ENCODE measurements at regions not wholly inside any gene's neighbourhood (a gene's known extent, or its start where the extent isn't known, plus 50 kb on each side); places are given as distances from the start of the nearest gene placed in this dataset.

- no peak overlapping the region for H3K56ac ChIP-seq (replicated peaks; ENCODE audit: insufficient read length, low read depth, low read length)
- peaks cover 0 to 4% of the 10 kb centered on the region in 2 experiments; a peak in 1 of 4 replicates for H3K79me2 ChIP-seq (ENCODE audit: control insufficient read depth in 1 of 2, insufficient read depth in 2 of 2, low read length in 2 of 2)
- no peak overlapping the region for H2BK120ac ChIP-seq (replicated peaks; ENCODE audit: low read depth, low read length)
- H3K23me2 ChIP-seq (ENCODE audit: low read depth, low read length), result peaks cover 3% of the 10 kb centered on the region; the same call in 1 of the 2 replicates
- H4K8ac ChIP-seq (ENCODE audit: extremely low read depth, insufficient read depth, low read length), result no peak overlapping the region
- no peak overlapping the region for H3K4me2 ChIP-seq (ENCODE audit: insufficient read depth in 1 of 2, low read depth in 2 of 2, low read length in 2 of 2)
- ChIA-PET CTCF (ENCODE audit: partially characterized antibody) (interaction anchor here (0.6 to 1.5 kb wide), 3 partner anchors 32 to 166 kb away, joined by 3 to 5 read pairs (median 3); no protein-coding TSS in a partner anchor), POLR2A (ENCODE audit: partially characterized antibody) (no interaction called here)
- no peaks in the 10 kb centered on the region for H3K79me1 ChIP-seq (ENCODE audit: low read depth, low read length)
- TF ChIP-seq MAFK (IDR thresholded peaks at IDR 0.05; ENCODE audit: low read depth, low read length) (no peak), TEAD4 (IDR thresholded peaks at IDR 0.05; ENCODE audit: low read depth, low read length) (no peak), SIX5 (IDR thresholded peaks at IDR 0.05; ENCODE audit: low read depth, low read length) (no peak), TAF1 (IDR thresholded peaks at IDR 0.05; ENCODE audit: low read depth, low read length) (no peak)
- no peak for DNase-seq (ENCODE audit: low read depth in 1 of 2, low spot score in 2 of 2)
- H3K23ac ChIP-seq (ENCODE audit: insufficient read length), result no peak overlapping the region
- no peaks in the 10 kb centered on the region; a peak in 1 of 7 replicates for H3K27me3 ChIP-seq (replicated peaks in 1 of 4; ENCODE audit: control insufficient read depth in 3 of 4, extremely low read depth in 1 of 4, insufficient read depth in 3 of 4, low read length in 3 of 4)
- no peak overlapping the region for H3K18ac ChIP-seq (ENCODE audit: extremely low read depth, low read length)
- no peak overlapping the region for H4K91ac ChIP-seq (replicated peaks; ENCODE audit: insufficient read length, low read length)
- H4K20me1 ChIP-seq (replicated peaks in 1 of 2; ENCODE audit: control insufficient read depth in 1 of 2, insufficient read depth in 2 of 2, low read length in 2 of 2), result peaks cover 0 to 2% of the 10 kb centered on the region in 2 experiments
- no peaks in the 10 kb centered on the region; a peak in 1 of 7 replicates for H3K4me1 ChIP-seq (replicated peaks in 1 of 4; ENCODE audit: control insufficient read depth in 3 of 4, insufficient read depth in 4 of 4, low read length in 3 of 4)
- no peak overlapping the region for H4K5ac ChIP-seq (ENCODE audit: insufficient read length, low read depth, low read length)
- H2AFZ ChIP-seq (ENCODE audit: low read length), result no peak overlapping the region
- H2BK20ac ChIP-seq (ENCODE audit: low read length), result no peak overlapping the region
- peaks cover 17 to 19% of the 10 kb centered on the region in 2 experiments for H3K9me3 ChIP-seq (ENCODE audit: insufficient read depth in 2 of 2, low read depth in 1 of 2, low read length in 1 of 2)
- 88% methylated on average over 11 of the region's 11 CpGs; no CpG with 5 or more reads in 1 of the 2 experiments for WGBS, 2 experiments (ENCODE audit: extremely low coverage in 1 of 2, insufficient coverage in 1 of 2, insufficient read length in 1 of 2, insufficient replicate concordance in 2 of 2, low coverage in 1 of 2, low lambda C conversion rate in 2 of 2, missing lambda C conversion rate in 1 of 2)
- no peak overlapping the region for H3K27ac ChIP-seq (ENCODE audit: low read depth, low read length)
- H3K36me3 ChIP-seq (ENCODE audit: control insufficient read depth in 2 of 4, insufficient read depth in 4 of 4, low read length in 3 of 4), result peaks cover 0 to 3% (median 0%) of the 10 kb centered on the region in 4 experiments; a peak in 1 of 8 replicates
- H2AK5ac ChIP-seq (ENCODE audit: low read depth, low read length), result no peak overlapping the region; the same call in 1 of the 2 replicates
- no peak overlapping the region for H3K4ac ChIP-seq (replicated peaks; ENCODE audit: insufficient read length, low read depth, low read length)
- no peak overlapping the region for H3K14ac ChIP-seq (ENCODE audit: insufficient read length)
- no peak overlapping the region for H2BK12ac ChIP-seq (ENCODE audit: low read depth, low read length)
- no peak overlapping the region for H2BK15ac ChIP-seq (ENCODE audit: low read length)
- H3K9ac ChIP-seq (replicated peaks in 1 of 4; ENCODE audit: extremely low read depth in 1 of 4, low read depth in 3 of 4, low read length in 3 of 4), result no peak overlapping the region
- FAIRE-seq, result no peak
- no peak overlapping the region for H2BK5ac ChIP-seq (ENCODE audit: low read depth, low read length)
- no peak overlapping the region for H3K4me3 ChIP-seq (ENCODE audit: extremely low read depth in 1 of 4, insufficient read depth in 2 of 4, low read depth in 3 of 4, low read length in 4 of 4)
Measured at GRCh38 chr6:169997187-169997929, 245.9 kb downstream of the ERMARD start.

Data from H1 (cell line).